Panc1 (cell line): ENCODE measurements at regions not wholly inside any gene's neighbourhood (a gene's known extent, or its start where the extent isn't known, plus 50 kb on each side); places are given as distances from the start of the nearest gene placed in this dataset.

ENCODE experiments used
- ATAC-seq: fragments of 200-7000 bp; cut with Tn5 transposase; 2 replicates; pipeline ENCODE4 v1.9.1; 2020; ENCODE audit warnings: mild to moderate bottlenecking, moderate library complexity
- BruUV-seq: library from RNA; stranded (reverse); fragments of 400-500 nt; replicated peaks from 2 replicates; lab custom pipeline; 2021; lab: Mats Ljungman, UMichigan
- CTCF ChIA-PET: fragments of 300-600 bp; sonication (Branson Sonifier 250); formaldehyde crosslinking; loops from one replicate; lab custom pipeline; 2022; ENCODE audit warnings: antibody characterized with exemption; lab: Charles Lee
- POLR2A ChIA-PET: fragments of 300-600 bp; sonication (Branson Sonifier 250); formaldehyde crosslinking; loops from one replicate; lab custom pipeline; 2022; ENCODE audit warnings: antibody characterized with exemption; lab: Charles Lee
- DNase-seq: peaks from one replicate; pipeline ENCODE4 v3.0.0-alpha.2; 2010; ENCODE audit warnings: low read depth, low spot score
- H3K27ac ChIP-seq: 2 replicates; pipeline ENCODE4 v1.5.1; 2011; ENCODE audit warnings: mild to moderate bottlenecking, low read length, inconsistent platforms
- H3K27me3 ChIP-seq: fragments of 200-500 bp; sonication (Bioruptor generic); 2 replicates; pipeline ENCODE4 v1.6.0; 2014; ENCODE audit warnings: low read length, inconsistent platforms; ENCODE audit not compliant: control insufficient read depth, insufficient read depth
- H3K36me3 ChIP-seq: fragments of 200-500 bp; sonication (Bioruptor generic); 2 replicates; pipeline ENCODE4 v1.5.1; 2014; ENCODE audit warnings: inconsistent platforms, mild to moderate bottlenecking, low read length, moderate library complexity; ENCODE audit not compliant: control insufficient read depth, insufficient read depth
- H3K4me1 ChIP-seq: 2 replicates; pipeline ENCODE4 v1.5.1; 2011; ENCODE audit warnings: inconsistent platforms, mild to moderate bottlenecking, low read length, moderate library complexity; ENCODE audit not compliant: control insufficient read depth, insufficient read depth
- H3K4me3 ChIP-seq, 2 experiments: 2 replicates each; pipeline ENCODE4 v1.5.1; 2011 to 2012; ENCODE audit warnings: low read depth in 2 of 2, low read length in 2 of 2, mild to moderate bottlenecking in 2 of 2, inconsistent platforms in 1 of 2, moderate library complexity in 1 of 2
- H3K9me3 ChIP-seq: fragments of 200-500 bp; sonication (Bioruptor generic); 2 replicates; pipeline ENCODE4 v1.5.1; 2014; ENCODE audit warnings: low read depth, mild to moderate bottlenecking, inconsistent platforms, low read length, moderate library complexity; ENCODE audit not compliant: control insufficient read depth, insufficient read depth
- POLR2AphosphoS5 ChIP-seq: IDR thresholded peaks from 2 replicates; pipeline ENCODE4 v1.6.1; 2012; ENCODE audit warnings: mild to moderate bottlenecking, low read depth, low read length, moderate library complexity
- SIN3A ChIP-seq: IDR thresholded peaks from 2 replicates; pipeline ENCODE4 v1.6.1; 2012; ENCODE audit warnings: low read depth, mild to moderate bottlenecking, low read length, moderate library complexity, borderline replicate concordance; ENCODE audit not compliant: insufficient read depth
- TCF7L2 ChIP-seq: IDR thresholded peaks from 2 replicates; pipeline ENCODE4 v1.6.1; 2011; ENCODE audit warnings: mild to moderate bottlenecking, low read depth, low read length, inconsistent platforms
- in situ Hi-C: cut with HindIII; loops from 2 replicates; pipeline ENCODE4 v1.10.0; 2016; ENCODE audit warnings: low sequenced_read_pairs, low pct_unique_long_range_greater_than_20kb
- intact Hi-C: fragments of 100-400 bp; cut with micrococcal nuclease; formaldehyde crosslinking; loops from one replicate; pipeline ENCODE4 v1.10.0; 2022; ENCODE audit not compliant: unreplicated experiment
- TF ChIP-seq, protein P1 (sequence below), 2 experiments: IDR thresholded peaks; 2 replicates each; pipeline ENCODE4 v1.6.1; 2011 to 2012; ENCODE audit warnings: low read depth in 2 of 2, control low read depth in 1 of 2, low read length in 1 of 2, mild to moderate bottlenecking in 1 of 2, moderate library complexity in 1 of 2; ENCODE audit not compliant: insufficient read depth in 1 of 2
- TF ChIP-seq, protein P2 (sequence below): fragments of 450-650 bp; IDR thresholded peaks from 2 replicates; pipeline ENCODE4 v1.5.1; 2017; ENCODE audit warnings: mild to moderate bottlenecking

DNA sequence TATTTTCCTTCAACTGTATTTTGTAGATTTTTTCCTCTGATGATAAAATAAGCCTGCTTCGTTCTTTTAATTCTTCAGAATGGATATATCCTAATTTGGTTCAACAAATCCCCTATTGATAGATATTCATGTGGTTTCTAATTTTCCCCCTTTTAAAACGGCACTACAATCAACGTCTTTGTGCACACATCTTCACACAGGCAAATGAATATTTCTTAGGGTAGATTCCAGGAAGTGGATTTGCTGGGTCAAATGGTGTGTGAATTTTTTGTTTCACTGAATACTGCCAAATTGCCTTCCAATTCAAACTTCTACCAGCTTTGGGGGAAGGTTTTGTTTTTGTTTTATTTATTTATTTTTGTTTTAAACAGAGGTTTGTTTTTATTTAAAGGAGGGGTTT, 287.2 kb downstream of the FOXO1 start:
- TF ChIP-seq, protein P1, sequence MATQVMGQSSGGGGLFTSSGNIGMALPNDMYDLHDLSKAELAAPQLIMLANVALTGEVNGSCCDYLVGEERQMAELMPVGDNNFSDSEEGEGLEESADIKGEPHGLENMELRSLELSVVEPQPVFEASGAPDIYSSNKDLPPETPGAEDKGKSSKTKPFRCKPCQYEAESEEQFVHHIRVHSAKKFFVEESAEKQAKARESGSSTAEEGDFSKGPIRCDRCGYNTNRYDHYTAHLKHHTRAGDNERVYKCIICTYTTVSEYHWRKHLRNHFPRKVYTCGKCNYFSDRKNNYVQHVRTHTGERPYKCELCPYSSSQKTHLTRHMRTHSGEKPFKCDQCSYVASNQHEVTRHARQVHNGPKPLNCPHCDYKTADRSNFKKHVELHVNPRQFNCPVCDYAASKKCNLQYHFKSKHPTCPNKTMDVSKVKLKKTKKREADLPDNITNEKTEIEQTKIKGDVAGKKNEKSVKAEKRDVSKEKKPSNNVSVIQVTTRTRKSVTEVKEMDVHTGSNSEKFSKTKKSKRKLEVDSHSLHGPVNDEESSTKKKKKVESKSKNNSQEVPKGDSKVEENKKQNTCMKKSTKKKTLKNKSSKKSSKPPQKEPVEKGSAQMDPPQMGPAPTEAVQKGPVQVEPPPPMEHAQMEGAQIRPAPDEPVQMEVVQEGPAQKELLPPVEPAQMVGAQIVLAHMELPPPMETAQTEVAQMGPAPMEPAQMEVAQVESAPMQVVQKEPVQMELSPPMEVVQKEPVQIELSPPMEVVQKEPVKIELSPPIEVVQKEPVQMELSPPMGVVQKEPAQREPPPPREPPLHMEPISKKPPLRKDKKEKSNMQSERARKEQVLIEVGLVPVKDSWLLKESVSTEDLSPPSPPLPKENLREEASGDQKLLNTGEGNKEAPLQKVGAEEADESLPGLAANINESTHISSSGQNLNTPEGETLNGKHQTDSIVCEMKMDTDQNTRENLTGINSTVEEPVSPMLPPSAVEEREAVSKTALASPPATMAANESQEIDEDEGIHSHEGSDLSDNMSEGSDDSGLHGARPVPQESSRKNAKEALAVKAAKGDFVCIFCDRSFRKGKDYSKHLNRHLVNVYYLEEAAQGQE (IDR thresholded peaks at IDR 0.05; ENCODE audit: insufficient read depth in 1 of 2, low read depth in 2 of 2, low read length in 1 of 2) = no peak
- TF ChIP-seq TCF7L2 (no peak), POLR2AphosphoS5 (no peak), SIN3A (no peak)
- TF ChIP-seq, protein P2, sequence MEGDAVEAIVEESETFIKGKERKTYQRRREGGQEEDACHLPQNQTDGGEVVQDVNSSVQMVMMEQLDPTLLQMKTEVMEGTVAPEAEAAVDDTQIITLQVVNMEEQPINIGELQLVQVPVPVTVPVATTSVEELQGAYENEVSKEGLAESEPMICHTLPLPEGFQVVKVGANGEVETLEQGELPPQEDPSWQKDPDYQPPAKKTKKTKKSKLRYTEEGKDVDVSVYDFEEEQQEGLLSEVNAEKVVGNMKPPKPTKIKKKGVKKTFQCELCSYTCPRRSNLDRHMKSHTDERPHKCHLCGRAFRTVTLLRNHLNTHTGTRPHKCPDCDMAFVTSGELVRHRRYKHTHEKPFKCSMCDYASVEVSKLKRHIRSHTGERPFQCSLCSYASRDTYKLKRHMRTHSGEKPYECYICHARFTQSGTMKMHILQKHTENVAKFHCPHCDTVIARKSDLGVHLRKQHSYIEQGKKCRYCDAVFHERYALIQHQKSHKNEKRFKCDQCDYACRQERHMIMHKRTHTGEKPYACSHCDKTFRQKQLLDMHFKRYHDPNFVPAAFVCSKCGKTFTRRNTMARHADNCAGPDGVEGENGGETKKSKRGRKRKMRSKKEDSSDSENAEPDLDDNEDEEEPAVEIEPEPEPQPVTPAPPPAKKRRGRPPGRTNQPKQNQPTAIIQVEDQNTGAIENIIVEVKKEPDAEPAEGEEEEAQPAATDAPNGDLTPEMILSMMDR = no peak
- H3K27ac ChIP-seq = no peak overlapping the region
- H3K27me3 ChIP-seq = no peaks in the 10 kb centered on the region
- POLR2A ChIA-PET = no interaction called here
- CTCF ChIA-PET = no interaction called here
- H3K4me1 ChIP-seq = no peaks in the 10 kb centered on the region; the same call in 1 of the 2 replicates
- no TSS peak for BruUV-seq
- no peaks in the 10 kb centered on the region for H3K36me3 ChIP-seq
- DNase-seq (no peak), ATAC-seq (no peak)
- H3K9me3 ChIP-seq = no peaks in the 10 kb centered on the region
- in situ Hi-C loops (no loop called here), intact Hi-C loops (no loop called here)
- H3K4me3 ChIP-seq = no peak overlapping the region

DNA sequence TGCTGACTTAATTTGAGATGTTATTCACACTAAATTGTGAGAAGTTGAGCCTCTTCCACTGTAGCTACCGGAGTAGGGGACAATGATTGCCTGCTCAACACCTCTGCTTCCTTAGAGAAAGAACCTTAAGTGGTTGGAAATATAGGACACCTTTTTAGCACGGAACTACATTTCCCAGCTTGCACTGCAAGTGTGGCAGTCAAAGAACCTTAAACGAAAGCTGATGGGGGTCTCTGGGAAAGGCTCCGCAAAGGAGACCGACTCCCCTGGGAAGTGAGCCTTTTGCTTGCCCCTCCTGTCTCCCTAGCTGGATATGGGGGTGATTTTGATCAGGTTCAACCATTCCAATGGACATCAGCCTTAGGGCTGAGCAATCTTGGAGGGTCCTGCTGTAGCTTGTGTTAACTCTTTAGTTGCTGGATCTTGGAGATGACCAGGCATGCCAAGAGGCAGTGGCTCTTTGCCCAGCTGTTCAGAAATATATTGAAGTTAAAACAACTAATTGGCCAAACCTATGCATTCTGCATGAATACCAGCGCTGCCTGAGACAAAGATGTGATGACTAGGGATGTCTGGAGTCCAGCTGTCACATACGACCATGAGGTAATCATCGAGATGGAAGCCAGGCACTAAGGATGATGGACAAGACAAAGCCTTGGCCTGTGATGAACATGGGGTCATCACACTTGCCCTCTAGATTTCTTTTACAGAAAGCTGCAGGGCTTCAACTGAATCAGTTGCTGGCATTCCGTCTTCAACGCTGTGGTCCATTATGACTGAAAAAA, 286.5 kb downstream of the FOXO1 start:
- CTCF ChIA-PET = no interaction called here
- Histone ChIP-seq H3K9me3 (no peaks in the 10 kb centered on the region), H3K36me3 (no peaks in the 10 kb centered on the region), H3K4me1 (no peaks in the 10 kb centered on the region; the same call in 1 of the 2 replicates), H3K4me3 (no peak overlapping the region), H3K27ac (no peak overlapping the region), H3K27me3 (no peaks in the 10 kb centered on the region)
- intact Hi-C loops (no loop called here), in situ Hi-C loops (no loop called here)
- no TSS peak for BruUV-seq
- POLR2A ChIA-PET = no interaction called here
- ATAC-seq (no peak), DNase-seq (no peak)
- TF ChIP-seq POLR2AphosphoS5 (no peak), SIN3A (no peak), TCF7L2 (no peak)
- TF ChIP-seq, protein P1 (IDR thresholded peaks at IDR 0.05; ENCODE audit: insufficient read depth in 1 of 2, low read depth in 2 of 2, low read length in 1 of 2) = no peak
- TF ChIP-seq, protein P2 = no peak
